ENCODE measurements at regions not wholly inside any gene's neighbourhood (a gene's known extent, or its start where the extent isn't known, plus 50 kb on each side); places are given as distances from the start of the nearest gene placed in this dataset.

DNA sequence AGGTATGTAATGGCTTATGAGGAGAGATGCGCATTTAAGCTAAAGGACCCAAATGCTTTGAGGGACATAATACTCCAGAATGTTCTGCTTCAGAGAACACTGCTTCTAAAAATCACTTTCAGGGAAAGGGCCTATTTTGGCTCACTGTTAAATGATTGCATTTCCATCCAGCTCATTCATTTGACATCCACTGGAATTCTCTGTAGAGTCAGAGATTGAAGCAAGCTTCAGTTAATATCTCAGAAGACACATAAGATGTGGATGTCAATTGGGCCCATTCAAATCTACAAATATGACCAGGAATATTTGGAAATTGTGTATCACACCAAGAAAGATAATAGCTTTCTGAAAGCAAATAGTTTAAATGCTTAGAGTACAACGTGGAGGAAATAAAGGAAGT, 209.9 kb upstream of the VSTM2A start:
- dilution Hi-C loops (cut with MboI; ENCODE audit: extremely low pct_ligation_motif_present, low sequenced_read_pairs), result no loop called here
- no TSS peak for BruUV-seq (replicated peaks)
- H3K4me2 ChIP-seq (ENCODE audit: insufficient read depth, low read length), result no peak overlapping the region
- no peaks in the 10 kb centered on the region for H3K9me3 ChIP-seq (replicated peaks; ENCODE audit: control insufficient read depth, insufficient read depth, low read length)
- H3K27me3 ChIP-seq (ENCODE audit: control insufficient read depth in 2 of 2, insufficient read depth in 2 of 2, low read length in 2 of 2), result no peaks in the 10 kb centered on the region
- ChIA-PET POLR2A (no interaction called here), CTCF (no interaction called here)
- DNase-seq (ENCODE audit: low read depth, low spot score) (no peak), FAIRE-seq (no peak)
- no peak overlapping the region for H3K9ac ChIP-seq (replicated peaks; ENCODE audit: extremely low read depth, insufficient read depth, low read length)
- H3K79me2 ChIP-seq (ENCODE audit: control insufficient read depth, insufficient read depth, low read length), result no peaks in the 10 kb centered on the region
- no peak overlapping the region for H3K27ac ChIP-seq (ENCODE audit: insufficient read depth, low read depth, low read length)
- H3K9me1 ChIP-seq (replicated peaks; ENCODE audit: control insufficient read depth, extremely low read depth, insufficient read depth, low read length), result no peaks in the 10 kb centered on the region
- no peaks in the 10 kb centered on the region for H4K20me1 ChIP-seq (replicated peaks; ENCODE audit: control insufficient read depth, extremely low read depth, insufficient read depth, low read length)
- no peak overlapping the region for H2AFZ ChIP-seq (ENCODE audit: low read depth, low read length)
- intact Hi-C loops (cut with micrococcal nuclease), result no loop called here
- H3K4me3 ChIP-seq (replicated peaks in 1 of 3; ENCODE audit: insufficient read depth in 1 of 3, low read depth in 1 of 3, low read length in 3 of 3), result no peak overlapping the region
- no peaks in the 10 kb centered on the region for H3K36me3 ChIP-seq (ENCODE audit: control insufficient read depth in 2 of 2, extremely low read depth in 1 of 2, insufficient read depth in 2 of 2, low read length in 2 of 2)
- H3K4me1 ChIP-seq (ENCODE audit: control insufficient read depth, extremely low read depth, insufficient read depth, low read length), result no peaks in the 10 kb centered on the region
- TF ChIP-seq POLR2A (IDR thresholded peaks at IDR 0.05; ENCODE audit: low read depth, low read length) (no peak), JUN (IDR thresholded peaks at IDR 0.05; ENCODE audit: borderline replicate concordance, insufficient read depth, insufficient read length, low read depth) (no peak), FOS (IDR thresholded peaks at IDR 0.05; ENCODE audit: borderline replicate concordance, insufficient read depth, low read length) (no peak), POLR2AphosphoS5 (IDR thresholded peaks at IDR 0.05; ENCODE audit: insufficient read depth, low read depth, low read length) (no peak), MYC (IDR thresholded peaks at IDR 0.05; ENCODE audit: low read depth, low read length) (no peak), GATA2 (IDR thresholded peaks at IDR 0.05; ENCODE audit: insufficient read depth, insufficient read length, low read depth, low read length) (no peak), EZH2 (IDR thresholded peaks at IDR 0.05; ENCODE audit: borderline replicate concordance, low read depth, low read length, severe bottlenecking) (no peak)
- TF ChIP-seq, protein P1, sequence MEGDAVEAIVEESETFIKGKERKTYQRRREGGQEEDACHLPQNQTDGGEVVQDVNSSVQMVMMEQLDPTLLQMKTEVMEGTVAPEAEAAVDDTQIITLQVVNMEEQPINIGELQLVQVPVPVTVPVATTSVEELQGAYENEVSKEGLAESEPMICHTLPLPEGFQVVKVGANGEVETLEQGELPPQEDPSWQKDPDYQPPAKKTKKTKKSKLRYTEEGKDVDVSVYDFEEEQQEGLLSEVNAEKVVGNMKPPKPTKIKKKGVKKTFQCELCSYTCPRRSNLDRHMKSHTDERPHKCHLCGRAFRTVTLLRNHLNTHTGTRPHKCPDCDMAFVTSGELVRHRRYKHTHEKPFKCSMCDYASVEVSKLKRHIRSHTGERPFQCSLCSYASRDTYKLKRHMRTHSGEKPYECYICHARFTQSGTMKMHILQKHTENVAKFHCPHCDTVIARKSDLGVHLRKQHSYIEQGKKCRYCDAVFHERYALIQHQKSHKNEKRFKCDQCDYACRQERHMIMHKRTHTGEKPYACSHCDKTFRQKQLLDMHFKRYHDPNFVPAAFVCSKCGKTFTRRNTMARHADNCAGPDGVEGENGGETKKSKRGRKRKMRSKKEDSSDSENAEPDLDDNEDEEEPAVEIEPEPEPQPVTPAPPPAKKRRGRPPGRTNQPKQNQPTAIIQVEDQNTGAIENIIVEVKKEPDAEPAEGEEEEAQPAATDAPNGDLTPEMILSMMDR (IDR thresholded peaks at IDR 0.05; ENCODE audit: extremely low read depth in 1 of 2, insufficient read depth in 1 of 2, low read depth in 1 of 2, low read length in 2 of 2), result no peak
- TF ChIP-seq, protein P2, sequence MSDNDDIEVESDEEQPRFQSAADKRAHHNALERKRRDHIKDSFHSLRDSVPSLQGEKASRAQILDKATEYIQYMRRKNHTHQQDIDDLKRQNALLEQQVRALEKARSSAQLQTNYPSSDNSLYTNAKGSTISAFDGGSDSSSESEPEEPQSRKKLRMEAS (IDR thresholded peaks at IDR 0.05; ENCODE audit: insufficient read depth, insufficient read length), result no peak

Measured in endothelial cell of umbilical vein (primary cell).